Activated CD4-positive, alpha-beta T cell treated with anti-CD3 and anti-CD28 coated beads, Interleukin-2, Interleukin-6, amounts not matched to agents 100 ng/mL and 50 ng/mL, durations not matched to agents 16 hours and 8 hours (primary cell): ENCODE measurements at regions not wholly inside any gene's neighbourhood (a gene's known extent, or its start where the extent isn't known, plus 50 kb on each side); places are given as distances from the start of the nearest gene placed in this dataset.

ENCODE experiments used
- DNase-seq: peaks from one replicate; pipeline ENCODE4 v3.0.0-alpha.2; 2020

DNA sequence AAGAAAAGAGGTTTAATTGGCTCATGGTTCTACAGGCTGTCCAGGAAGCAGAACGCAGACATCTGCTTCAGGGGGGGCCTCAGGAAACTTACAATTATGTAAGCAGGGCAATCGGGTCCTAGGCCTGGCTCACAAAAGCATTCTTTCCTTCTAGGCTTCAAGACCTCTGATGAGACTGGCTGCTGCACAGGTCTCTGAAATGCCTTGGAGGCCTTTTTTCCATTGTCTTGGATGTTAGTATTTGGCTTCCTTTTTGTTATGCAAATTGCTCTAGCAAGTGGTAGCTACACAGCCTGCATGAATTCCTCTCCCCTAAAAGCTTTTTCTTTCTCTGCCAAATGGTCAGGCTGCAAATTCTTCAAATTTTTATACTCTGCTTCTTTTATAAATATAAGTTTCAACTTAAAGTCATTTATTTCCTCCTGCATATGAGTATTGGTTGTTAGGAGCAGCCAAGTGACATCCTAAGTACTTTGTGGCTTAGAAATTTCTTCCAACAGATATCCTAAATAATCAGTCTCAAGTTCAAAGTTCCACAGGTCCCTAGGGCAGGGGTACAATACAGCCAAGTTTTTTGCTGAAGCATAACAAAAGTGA is 83.1 kb upstream of the SEMA3A start:
- DNase-seq, result no peak

DNA sequence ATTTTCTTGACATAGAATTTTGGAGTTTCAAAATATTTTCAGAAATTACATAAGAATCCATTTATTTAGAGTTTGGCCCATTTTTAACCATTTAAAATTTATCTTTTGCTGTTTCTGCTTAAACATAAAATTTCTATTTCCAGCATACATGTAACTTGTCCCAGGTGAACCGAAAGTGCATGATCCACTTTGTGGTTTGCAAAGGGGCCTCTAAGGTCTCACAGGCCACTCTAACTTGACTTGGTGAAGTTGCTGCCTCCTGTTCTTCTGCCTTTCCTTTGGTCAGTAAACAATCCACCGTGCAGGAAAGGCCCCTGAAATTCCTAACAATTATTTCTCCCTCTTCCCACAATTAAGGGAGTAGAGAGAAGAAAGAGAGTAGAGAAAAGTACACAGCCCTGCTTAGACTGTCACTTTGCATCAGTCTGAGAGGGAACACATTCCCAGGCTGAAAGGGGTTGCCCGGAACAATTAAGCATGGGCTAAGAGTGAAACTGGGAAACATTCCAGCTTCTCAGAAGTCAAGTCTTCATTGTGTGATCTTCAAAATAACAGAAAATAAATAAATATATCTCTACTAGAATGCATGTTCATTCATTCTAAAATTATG is 79.5 kb upstream of the SEMA3A start:
- no peak for DNase-seq

DNA sequence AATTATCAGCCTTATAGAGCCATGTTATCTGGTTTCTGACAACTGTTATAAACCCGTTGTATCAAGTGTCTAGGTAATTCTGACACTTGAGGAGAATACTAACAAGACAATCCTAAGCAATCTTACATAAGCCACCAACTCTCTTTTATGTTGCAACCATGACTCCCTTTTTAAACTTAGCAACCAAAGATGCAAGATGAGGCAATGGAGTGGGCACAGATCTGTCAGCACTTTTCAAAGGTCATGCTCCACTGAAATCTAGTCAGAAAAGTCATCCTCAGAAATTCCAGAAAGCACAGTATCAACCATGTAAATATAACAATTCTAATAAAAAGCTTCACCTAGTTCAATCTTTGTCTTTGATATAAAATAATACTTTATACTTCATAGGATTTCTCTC is 77.0 kb upstream of the SEMA3A start:
- DNase-seq, result no peak

DNA sequence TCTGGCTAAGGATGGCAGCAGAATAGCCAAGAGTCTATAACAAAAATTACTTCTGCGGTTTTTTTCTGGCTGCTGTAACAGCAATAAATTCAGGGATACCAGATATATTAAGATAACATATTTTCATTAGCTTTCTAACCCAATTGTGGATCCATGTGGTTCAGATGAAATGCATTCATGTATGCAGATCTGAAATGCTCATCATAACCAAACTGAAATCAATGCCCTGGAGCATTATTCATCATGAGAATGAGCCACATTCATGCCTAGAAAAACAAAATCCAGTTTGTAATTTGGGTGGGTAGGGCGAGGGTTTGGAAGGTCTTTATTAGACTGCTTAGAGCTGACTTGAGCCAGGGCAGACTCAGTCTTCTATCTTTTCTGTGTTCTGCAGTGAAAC is 69.8 kb upstream of the SEMA3A start:
- DNase-seq, result no peak

DNA sequence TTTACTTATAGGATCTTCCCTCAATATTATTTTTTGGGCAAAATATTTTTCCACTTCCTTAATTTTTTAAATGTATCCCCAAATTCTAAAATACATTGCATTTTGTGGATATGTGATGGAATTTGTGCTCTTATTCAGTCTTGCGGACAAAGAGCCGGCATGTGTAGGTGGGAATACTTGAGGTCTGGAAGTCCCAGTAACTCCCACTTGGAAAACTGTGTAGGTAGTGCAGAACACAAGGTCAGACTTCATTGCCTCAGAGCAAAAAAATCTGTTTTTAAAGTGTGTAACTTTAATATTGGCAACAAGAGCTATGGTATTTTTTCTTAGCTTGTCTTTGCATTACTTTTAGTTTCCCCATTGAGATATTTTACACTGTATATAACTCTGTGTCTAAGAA is 68.5 kb upstream of the SEMA3A start:
- no peak for DNase-seq

DNA sequence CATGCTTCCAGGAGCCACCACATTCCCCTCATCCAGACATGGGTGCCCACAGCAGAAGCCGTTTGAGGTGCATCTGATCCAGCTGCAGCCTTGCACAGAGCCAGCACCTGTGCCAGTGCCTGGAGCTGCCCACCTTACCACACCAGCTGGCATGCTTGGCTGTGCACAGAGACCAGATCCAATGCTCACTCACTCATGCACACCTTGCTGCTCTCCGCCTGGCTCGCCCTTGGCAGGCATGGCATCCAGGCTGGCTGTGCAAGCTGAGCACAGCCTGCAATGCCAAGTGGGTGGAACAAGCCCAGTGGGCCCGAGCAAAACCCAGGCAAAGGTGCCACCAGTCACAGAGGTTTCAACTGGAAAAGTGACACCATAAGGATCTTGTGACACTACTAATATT is 66.9 kb upstream of the SEMA3A start:
- DNase-seq, result no peak

DNA sequence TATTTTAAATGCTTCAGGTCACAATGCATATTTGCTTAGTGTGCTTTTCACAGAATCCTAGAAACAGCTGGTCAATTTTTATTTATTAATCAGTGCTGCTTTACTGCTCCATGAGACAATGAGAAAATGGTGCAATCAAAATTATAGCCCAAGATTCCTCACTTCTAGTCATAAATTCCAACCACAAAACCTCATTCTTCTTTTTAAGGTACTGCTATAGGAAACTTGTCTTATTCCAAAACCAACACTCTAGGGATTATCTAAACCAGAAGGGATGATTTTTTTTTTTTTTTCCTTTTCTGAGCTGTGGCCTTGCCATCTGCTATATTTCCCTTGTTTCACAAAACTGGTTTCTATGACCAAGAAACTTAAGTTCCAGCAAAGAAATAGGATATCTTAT is 64.0 kb upstream of the SEMA3A start:
- no peak for DNase-seq

DNA sequence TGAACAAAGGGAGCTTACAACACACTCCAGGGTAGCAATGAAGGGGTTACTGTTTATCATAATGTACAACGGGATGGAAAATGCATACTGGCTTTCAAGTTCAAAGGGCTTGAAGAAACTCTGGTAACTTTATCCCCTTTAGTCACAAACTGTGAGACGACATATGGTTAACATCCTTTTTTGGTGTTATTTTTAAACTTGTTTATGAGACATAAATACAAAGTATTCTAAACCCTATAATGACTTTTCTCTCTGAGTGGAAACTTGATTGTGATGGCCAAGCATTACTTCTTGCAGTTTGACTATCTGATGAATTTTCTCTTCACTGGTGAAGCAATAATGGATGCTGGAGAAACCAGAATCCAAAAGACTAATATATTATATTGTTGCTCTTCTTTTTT is 62.0 kb upstream of the SEMA3A start:
- no peak for DNase-seq

DNA sequence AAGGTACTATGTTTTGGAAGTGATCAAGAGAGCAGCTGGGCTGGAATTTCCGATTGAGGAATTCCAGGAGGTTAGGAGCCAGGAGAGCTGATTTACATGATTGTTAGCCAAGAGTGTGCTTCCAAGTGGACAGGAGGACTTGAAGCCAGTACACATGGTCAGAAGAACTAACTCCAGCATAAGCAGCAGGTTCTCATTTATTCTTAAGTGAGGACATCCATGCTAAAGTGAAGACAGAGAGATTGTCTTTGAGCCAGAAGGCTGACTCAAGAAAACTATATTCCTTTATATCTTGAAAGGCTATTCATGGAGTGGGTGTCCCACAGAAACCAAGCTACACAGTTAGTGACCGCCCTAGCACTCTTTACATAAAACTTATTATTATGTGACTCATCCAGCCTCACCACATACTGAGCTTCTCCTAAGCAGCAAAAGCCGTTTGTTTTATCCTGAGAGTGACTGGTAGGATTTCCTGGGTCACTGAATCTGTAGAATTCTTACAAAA is 56.7 kb upstream of the SEMA3A start:
- DNase-seq, result no peak

DNA sequence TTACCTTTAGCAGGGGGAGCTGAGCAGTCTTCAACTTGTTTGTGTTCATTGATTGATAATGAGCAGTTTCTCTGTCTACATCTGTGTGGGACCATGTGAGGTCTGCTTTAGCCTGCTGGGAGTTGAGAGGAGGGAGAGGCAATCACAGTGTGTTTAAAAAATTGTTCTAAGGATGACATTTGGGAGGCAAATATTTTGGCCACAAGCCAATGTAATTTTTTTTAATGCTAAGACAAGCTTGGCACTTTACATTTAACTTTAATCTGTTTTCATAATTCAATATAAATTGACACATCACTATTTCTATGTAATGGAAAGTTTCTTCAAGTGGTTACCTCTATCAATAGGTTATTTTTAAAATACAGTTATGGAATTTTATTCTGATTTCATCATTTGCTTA is 55.9 kb upstream of the SEMA3A start:
- DNase-seq, result no peak

DNA sequence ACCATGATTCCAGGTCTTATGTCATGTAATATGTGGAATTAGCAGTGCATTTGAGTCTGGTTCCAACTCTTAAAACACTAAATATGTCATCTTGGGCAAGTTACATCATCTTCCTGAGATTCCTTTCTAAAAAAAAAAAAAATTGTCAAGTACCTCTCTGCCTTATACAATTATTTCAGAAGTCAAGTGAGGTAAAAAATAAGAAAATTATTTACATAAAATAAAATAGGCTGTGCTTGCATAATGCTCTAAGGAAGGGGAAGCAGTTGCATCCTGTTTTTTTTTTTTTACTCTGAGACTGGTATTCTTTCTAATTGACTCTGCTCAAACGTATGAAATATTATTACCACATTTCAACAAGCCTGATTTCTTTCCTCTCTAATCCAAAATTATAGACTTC is 55.1 kb upstream of the SEMA3A start:
- no peak for DNase-seq

DNA sequence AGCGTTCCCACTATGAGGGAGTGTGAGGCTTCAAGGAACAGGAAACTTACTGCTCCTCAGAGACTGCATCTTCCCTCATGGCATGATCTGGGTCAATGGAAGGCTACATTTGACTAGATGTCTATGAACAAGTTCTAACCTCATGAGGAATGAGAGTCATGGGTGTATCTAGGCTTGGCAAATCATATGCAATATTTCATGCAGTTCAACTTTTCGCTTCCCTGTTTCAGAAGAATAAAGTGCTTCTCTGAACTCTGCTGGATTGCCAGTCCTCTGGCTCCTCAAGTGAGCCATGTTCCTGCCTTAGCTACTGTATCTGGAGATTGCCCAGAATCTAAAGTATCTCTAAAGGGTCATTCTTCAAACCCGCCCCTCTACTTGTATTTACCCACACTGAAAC is 54.3 kb upstream of the SEMA3A start:
- DNase-seq, result no peak

DNA sequence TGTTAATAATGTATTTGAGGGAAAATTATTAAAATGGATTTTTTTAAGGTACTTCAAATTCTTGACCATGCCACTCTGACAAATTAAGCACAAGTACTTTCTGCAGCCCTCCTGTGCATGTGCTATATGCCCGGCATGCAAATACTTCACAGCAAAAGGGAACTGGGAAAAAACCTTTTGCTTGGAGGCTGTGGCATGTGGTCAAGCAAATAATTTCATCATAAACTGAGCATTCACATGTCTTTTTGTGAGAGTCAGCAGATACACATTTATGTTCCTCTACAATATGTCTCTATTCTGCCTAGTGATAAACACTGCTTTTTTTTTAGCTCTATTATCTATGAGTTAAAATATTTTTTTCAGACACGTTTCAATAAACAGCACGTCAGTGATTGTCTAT is 53.7 kb upstream of the SEMA3A start:
- no peak for DNase-seq

DNA sequence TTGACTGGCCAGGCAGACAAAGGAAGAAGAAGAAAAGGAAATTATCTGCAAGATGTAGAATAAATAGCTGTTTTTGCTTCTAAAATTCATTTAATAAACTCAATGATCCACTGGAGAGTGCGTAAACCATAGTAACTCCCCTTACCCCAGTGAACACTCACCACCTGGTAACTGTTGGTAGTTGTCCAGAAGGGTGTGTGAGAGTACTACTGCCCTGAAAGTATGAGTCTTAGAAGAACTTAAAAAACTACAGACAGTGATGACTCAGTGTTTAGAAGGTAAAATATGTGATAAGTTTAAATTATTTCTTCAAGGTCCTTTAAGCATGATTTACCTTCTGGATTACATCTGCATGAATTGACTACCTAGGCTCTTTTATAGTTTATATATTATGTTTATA is 53.0 kb upstream of the SEMA3A start:
- no peak for DNase-seq

DNA sequence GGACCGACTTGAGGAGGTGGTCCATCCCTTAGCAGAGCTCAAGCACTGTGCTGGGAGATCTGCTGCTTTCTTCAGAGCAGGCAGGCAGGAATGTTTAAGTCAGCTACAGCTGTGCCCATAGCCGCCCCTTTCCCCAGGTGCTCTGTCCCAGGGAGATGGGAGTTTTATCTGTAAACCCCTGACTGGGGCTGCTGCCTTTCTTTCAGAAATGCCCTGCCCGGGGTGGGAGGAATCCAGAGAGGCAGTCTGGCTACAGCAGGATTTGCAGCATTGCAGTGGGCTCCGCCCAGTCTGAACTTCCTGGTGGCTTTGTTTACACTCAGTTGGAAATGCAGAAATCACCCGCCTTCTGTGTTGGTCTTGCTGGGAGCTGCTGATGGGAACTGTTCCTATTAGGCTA is 51.2 kb upstream of the SEMA3A start:
- no peak for DNase-seq
